Islet of Langerhans (tissue), 1 donor: ENCODE measurements at regions not wholly inside any gene's neighbourhood (a gene's known extent, or its start where the extent isn't known, plus 50 kb on each side); places are given as distances from the start of the nearest gene placed in this dataset.
"Not testable (repeated sequence)": the region's sequence is repeated elsewhere in the genome, so short reads cannot be mapped to it uniquely, and the experiment has no call there.

Experiments
- FAIRE-seq: peaks from one replicate; lab custom pipeline; 2011; peaks lifted over from hg19 to GRCh38; lab: Jason Lieb, UNC

DNA sequence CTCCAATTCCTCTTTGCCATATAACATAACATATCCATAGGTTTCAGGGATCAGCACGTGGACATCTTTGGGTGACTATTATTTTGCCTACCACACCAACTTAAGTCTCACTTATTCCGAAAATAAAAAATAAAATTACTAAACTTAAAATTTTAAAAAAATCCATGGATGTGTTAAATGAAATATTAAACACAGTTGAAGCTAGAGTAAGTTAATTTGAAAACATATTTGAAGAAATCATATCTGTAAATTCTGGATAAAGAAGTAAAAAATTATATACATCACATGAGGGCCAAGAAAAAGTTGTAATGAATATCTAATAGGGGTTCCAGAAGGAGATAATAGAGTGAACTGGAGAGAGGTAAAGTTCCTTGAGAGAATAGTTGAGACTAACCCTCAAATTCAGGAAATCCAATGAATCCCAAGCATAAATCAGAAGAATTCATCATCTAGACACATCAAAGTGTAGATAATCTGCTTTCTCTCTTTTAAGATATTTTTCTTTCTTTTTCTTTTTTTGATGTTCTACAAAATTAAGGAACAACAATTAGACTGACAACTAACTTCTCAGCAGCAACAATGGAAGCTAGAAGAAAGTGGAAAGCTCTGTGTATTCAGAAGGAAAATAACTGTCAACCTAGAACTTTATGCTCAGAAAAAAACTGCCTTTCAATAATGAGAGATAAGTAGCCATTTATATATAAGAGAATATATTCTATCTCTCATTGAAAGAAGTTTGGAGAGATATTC, 147.4 kb downstream of the ABHD5 start:
- FAIRE-seq: no peak

DNA sequence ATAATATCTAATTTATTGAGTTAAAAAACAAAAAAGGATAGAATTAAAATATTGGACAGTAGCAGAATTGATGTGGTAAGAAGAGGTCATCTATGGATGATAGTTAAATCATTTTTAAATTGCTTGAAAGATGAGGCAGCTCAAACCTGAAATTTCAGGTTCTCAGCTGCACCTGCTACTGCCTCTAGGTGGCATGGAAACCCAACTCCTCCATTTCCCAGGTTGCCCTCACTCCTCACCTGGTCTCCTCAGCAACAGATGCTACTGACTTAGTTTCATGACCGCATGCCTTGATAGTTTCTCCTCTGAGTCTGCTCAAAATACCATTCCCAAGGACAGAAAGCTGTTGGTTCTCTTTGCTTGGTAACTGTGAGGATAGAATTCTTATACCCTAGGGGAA, 148.1 kb downstream of the ABHD5 start:
- no peak for FAIRE-seq

DNA sequence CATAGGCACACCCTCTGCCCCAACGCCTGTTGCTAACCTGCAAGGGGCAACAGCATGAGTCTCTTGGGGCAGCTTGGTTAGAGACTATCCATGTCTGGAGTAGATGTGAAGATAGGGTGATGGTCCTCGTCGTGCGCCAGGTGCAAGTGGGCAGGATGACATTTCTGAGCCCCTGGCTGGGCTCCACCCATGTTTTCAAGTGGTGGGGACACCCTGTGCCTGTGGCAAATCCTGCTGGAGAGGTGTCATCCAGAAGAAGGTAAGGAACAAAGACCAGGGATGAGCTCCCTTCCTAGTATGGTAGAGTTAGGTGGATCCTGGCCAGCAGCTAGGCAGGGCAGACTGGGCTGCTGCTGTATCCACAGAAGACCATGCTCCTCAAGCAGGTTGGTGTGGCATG, 152.6 kb downstream of the ABHD5 start:
- no peak for FAIRE-seq

DNA sequence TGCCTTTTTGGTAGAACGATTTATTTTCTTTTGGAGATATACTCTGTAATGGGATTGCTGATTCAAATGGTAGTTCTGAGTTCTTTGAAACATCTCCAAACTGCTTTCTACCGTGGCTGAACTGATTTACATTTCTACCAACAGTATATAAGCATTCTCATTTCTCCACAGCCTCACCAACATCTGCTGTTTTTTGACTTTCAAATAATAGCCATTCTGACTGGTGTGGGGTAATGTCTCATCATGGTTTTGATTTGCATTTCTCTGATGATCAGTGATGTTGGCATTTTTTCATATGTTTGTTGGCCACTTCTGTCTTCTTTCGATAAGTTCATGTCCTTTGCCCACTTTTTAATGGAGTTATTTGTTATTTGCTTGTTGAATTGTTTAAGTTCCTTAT, 154.0 kb downstream of the ABHD5 start:
- FAIRE-seq: no peak

DNA sequence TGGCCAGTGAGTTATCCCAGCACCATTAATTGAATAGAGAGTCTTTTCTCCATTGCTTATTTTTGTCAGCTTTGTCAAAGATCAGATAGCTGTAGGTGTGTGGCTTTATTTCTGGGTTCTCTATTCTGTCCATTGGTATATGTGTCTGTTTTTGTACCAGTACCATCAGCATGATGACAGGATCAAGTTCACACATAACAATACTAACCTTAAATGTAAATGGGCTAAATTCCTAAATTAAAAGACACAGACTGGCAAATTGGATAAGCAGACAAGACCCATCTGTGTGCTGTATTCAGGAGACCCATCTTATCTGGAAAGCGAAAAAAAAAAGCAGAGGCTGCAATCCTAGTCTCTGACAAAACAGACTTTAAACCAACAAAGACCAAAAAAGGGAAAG, 154.8 kb downstream of the ABHD5 start:
- FAIRE-seq: not testable (repeated sequence)

DNA sequence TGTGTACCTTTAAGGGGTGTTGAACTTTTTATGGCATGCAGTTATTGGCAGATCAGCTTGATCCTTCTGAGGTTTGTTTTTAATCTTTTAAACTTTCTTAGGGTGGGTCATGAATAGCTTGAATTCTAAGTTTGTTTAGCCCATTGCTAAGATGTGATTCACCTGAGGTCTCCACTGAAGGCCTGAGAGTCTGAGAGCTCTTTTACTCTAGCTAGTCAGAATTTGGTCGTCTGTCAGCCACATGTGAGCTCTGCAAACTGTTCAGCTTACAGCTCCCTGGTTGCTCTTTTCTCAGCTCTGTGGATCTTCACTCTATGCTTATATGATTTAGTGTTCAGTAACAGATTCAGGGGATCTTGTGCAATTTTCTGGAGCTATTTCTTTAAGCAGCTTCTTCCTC, 161.3 kb downstream of the ABHD5 start:
- no peak for FAIRE-seq

DNA sequence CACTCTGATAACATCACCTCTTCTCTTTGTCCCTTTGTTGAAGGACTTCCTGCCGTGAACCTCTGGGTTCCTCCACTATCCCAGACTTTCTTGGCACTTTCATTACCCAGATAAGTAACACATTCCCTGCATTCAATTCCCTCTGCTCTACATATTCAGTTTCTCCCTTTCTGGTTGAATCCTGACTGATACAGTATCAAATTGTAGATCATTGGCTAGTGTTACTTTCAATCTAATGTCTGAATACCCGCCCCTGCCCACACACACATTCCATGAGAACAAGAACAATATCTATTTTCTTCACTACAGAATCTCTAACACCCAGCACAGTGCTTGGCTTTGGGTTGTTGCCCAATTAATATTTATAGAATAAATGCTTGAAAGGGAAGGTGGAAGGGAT, 163.5 kb downstream of the ABHD5 start:
- no peak for FAIRE-seq

DNA sequence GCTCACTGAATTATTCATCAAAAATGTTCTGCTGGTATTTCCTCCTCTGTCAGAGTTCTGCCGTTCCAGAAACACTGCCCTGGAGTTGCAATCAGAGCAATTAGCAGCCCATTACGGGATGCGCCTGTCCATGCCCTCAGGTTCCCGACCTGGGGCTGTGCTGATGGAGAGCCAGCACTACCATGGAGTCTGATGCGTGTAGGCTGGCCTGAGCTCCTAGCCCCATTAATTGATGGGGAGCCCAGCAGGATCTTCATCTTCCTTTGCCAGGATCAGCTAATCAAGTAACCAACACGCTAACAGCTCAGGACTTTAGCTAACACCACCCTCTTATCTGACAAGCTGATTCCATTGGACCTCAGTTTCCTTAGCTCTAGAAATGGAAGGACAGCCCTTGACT, 164.2 kb downstream of the ABHD5 start:
- FAIRE-seq: no peak

DNA sequence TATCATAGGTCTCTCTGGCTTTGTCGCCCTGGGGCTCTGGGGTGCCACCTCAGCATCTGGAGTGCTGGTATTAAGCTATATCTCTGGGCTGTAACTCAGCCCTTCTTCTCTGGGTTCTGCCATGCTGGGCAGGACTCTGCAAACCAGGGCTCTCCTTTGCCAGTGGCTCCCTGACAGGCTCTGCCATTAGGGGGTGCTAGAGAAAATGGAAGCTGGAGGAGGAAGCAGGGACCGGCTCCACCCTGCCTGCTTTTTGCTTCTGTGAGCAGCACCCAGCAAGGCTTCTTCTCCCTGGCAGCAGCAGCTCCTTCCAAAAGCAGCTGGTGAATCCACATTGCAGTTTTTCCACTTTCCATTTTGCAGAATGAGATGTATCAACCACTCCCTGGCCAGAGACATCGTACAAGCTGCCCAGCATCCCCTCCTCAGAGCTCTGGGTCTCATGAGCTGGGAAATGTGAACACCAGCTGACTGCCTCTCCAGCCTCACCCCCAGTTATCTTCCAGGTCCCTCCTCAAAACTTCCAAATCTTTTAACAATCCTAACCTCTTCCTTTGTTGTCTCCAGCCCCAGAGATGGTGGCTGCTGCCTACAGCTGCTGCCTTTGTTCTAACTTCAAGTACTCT, 165.0 kb downstream of the ABHD5 start:
- no peak for FAIRE-seq

DNA sequence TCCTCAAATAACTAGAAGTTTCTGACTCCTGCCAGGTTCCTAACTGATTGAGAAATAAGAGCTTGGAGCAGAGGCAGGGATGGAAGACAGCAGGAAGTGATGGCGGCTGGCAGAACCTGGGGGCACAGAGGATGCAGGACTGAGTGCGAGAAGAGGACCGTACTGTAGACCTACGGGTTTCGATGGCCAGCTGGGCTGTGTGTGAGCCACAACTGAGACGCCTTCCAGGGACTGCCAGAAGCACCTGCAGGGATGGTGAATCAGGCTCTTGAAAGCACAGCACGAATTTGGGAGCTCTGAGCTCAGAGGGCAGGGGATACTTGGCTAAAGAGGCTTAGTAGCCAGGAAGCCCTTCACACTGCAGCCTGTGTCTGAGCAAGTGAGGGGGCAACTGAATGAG, 165.6 kb downstream of the ABHD5 start:
- FAIRE-seq: no peak

DNA sequence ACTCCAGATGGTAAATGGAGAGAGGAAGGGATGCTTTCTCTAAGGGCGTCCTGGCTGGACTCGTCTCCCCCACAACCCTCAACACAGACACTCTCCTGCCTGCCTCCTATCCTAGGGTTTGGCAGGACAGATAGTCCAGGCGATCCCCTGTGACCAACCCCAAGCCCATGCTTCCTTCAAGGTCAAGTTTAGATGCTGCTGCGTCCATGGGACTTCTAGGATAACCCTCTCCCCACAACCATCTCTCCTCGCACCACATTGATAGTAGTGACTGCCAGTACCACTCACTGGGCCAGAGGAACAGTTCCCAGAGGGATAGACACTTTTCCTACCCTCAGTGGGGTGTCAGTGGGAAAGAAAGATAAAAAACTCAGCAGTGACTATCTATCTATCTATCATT, 166.0 kb downstream of the ABHD5 start:
- no peak for FAIRE-seq

DNA sequence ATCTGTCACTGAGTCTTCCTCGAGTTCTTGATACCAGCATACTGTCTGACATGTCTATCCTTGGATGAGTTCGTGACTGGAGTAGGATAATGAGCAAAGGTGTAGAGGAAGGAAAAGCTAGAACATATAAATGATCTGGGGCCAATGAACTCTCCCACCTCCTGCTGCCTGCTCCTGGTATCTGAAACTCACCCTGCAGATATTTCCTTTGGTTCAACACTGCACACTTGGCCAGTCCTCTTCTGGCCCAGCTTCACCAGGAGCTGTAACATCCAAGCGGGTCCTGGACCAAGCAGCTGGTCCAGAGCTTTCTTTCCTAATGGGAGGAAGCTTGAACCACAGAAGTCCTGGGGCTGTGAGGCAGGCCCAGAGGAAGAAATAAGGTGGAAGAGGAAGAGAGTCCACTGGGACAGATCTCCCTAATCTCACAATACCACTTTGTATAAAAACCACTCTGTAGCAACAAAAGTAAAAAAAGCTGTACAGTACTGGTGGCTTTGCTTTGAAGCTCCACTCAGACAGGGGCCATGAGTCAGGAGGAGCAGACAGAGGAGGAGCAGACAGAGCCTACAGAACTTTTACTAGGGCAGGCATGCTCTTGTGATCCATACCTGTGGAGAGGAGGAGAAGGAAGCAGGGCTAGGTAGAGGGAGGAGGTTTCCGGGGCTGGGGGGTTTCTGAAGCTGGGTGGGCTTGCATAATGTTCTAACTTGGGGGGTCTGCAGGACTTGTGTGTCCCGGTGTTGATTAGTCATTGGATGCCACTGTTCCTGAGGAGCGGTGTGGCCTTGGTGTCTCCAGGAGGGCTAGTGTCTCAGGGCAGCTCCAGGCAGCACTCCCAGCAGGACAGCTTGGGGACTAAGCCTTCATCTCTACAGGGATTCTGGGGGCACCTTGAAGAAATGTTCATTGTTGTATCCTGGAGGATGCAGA, 166.9 kb downstream of the ABHD5 start:
- FAIRE-seq: no peak

DNA sequence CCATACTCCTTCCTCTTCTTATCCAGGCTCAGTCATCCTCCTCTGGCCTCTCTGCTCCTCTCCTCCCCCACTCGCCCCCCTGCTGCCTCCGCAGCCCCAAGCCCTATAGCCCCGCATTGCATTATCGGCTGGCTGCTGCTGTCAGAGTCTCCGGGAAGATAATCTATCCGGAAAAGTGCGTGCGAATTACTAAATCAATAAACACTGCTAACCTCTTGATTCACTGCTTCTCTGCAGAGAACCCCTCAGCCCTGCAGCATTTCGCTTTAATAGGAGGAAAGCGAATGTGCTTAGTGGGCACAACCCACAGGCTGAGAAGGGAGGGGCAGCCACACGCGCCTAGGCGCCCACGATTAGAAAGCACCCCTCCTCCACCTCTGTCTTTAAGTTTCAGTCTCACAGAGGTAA, 167.6 kb downstream of the ABHD5 start:
- FAIRE-seq: no peak

DNA sequence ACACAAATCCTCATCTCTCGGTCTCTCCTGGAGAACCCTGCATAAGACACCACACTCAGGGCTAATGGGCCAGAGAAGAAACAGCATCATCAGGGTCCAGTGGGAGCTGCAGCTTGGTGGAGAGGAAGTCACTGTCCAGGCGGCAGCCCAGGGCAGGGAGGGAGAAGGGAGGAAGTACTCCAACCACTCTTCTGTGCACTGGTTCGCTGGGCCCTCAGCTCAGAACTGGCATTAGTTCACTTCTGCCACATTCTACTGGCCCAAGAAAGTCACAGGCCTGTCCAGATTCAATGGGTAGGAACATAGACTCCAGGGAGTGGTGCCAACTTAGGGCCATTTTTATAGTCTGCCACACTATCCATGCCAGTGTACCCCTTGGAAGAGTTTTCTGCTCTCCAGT, 169.0 kb downstream of the ABHD5 start:
- FAIRE-seq: no peak

DNA sequence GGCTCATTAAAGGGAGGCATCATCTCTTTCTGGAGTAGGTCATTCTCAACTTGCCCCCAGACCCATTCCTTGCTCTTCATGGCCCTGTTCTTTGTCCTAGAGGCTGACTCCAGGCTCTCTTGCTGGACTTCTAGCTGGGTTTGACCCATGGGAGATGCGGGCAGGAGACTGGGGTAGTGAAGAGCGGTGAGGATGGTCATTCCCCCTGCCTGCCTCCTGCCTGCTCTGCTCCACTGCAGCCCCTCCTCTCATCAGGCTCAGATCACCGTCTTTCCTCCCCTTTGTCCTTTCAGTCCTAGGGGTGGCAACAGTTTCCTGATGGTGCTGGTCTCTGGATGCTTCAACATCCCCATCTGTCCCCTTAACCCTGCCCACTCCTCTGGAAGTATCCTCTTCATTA, 170.9 kb downstream of the ABHD5 start:
- no peak for FAIRE-seq

DNA sequence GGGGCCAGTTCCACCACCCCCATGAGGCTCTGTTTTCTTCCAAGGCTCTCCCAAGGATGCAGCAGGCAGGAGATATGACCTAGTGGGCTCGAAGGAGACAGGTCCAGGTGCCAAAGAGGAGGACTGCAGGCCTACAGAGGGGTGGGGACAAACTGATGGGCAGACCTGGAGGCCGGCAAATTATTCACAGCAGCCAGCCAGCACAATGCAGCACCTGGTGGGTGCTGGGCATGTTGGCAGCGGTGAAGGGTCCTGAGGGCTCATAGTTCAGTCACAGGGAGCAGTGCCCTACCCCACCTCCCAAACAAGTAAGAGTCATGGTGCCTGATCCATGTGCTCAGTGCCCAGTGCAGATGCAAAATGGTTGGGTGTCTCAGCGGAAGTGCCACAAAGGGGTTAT, 171.7 kb downstream of the ABHD5 start:
- FAIRE-seq: no peak

DNA sequence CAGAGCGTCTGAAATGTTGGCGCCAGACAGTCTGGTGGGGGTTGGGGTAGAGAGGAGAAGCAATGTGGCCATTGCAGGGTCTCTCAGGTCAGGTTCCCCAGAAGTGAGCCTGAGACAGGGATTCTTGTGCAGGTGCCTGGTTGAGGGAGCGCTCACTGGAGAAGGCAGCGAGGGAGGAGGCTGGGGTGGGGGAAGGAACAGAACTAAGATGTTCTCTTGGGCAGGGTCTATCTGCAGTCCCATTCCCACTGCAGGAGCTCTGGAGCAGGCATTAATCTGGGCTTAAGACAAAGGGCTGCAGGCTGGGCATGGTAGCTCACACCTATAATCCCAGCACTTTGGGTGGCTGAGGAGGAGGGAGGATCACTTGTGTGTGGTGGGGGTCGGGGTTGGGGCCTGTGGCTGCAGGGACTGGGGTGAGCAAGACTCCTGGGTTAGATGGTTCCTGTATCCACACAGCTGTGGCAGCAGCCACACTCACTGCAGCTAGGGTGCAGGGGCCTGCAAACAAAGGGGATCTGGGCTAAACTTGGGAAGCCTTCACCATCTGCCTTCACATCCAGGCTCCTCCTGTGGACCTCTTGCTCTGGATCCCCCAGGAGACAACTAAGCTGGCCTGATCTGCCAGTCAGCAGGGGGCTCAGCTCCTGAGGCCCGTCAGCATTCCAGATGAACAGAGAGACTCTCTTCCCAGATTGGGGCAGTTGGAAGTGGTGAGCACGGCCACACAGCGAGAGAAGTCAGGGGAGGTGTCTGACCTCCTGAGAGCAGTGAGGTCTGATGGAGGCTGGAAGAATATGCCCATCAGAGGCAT, 172.5 kb downstream of the ABHD5 start:
- FAIRE-seq: no peak

DNA sequence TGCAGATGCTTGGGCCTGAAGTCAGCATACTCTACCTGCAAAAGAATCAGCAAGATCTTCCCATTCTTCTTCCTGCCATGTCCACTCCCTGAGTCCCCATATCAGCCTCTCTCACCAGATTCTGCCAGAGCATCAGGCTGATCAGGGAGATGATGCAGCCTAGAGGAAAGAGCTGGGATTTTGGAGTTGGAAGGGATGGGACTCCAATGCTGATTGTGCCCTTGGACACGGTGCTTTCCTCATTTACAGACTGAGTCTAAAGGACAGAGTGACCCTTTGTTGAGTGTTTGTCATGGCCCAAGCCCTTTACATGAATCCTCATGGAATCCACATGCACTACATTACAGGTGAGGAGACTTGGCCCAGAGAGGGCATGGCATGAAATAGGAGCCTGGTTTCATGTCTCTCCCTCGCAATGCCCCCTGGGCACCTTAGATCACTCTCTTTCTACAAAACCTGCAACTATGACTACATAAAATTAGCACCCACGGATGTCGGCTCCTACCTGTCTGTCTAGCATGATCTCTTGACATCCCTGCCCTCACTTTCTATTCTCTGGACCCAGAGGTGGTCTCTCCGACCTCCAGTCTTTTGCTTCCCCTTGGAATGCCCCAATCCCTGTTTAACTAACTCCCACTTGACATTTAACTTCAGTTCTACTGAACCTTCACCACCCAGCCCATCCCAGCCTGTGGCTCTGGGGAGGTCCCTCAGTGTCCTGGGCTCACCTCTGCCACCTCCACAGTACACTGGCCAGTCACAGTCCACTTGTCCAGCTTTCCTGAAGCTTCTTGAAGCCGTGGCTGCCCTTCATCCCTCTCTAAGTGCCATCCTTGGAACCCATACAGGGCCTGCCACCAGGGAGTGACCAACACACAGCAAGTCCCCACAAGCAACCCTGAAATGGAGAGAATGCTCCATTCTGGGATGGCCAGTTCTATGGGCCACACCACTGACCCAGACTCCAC, 173.5 kb downstream of the ABHD5 start:
- no peak for FAIRE-seq

DNA sequence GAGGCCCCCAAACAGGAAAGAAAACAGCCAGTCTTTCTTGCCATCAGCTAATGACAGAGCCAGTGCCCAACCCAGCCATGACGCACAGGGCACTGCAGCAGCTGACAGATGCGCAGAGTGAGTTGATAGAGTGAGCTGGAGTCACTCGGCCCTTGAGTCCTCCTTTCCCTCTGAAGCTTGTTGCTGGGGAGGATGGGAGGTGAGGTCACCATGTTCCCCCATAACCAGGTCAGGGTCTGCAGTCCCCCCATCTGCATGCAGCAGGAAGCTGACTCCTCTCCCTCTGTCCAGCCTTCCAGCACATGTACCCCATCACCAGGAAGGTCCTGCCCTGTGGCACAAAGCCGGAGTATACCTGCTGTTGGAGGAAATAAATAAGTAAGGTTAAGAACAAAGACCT, 174.6 kb downstream of the ABHD5 start:
- no peak for FAIRE-seq

DNA sequence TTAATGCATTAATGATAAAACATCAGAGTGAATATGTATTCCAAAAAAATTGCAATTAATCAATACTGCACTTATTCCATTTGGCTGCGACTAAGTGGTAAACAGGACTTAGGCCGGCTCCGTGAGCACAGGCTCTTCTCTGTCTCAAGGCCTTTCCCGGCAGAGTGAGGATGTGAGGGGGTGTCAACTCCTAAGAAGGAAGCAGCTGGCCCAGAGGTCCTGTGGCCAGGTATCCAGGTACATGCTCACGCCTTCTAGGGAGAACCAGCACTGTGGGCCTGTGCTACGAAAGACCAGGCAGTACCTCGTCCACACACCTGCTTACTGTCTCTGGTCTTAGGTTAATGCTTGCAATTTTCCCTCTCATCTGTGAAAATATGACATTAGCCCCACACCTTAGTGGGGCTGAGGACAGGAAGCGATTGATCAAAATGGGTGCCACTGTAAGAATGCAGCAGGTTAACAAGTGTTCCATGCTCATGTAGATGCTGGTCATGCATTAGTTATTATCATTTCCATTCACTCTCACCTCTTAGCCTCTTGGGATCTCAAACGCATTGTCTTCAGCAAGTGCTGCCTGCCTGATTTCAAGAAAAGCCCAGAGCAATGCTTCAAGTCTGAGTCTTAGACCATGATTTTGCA, 175.3 kb downstream of the ABHD5 start:
- no peak for FAIRE-seq
